Esophagus muscularis mucosa (tissue), 3 donors: ENCODE measurements at regions not wholly inside any gene's neighbourhood (a gene's known extent, or its start where the extent isn't known, plus 50 kb on each side); places are given as distances from the start of the nearest gene placed in this dataset.

Experiments used
- POLR2A ChIP-seq: fragments of 450-650 bp; IDR thresholded peaks from one replicate; pipeline ENCODE4 v1.6.1; 2017; ENCODE audit warnings: antibody characterized with exemption, moderate library complexity, mild to moderate bottlenecking, low read depth
- TF ChIP-seq, protein P1 (sequence below), 3 experiments: fragments of 200-600 bp in 2 of 3; fragments of 450-650 bp in 1 of 3; sonication (generic) in 2 of 3; IDR thresholded peaks; one replicate each; pipeline ENCODE4 v1.5.1; 2017 to 2019; ENCODE audit warnings: antibody characterized with exemption in 3 of 3, mild to moderate bottlenecking in 2 of 3, moderate library complexity in 1 of 3

- no peak for TF ChIP-seq POLR2A
- TF ChIP-seq, protein P1, sequence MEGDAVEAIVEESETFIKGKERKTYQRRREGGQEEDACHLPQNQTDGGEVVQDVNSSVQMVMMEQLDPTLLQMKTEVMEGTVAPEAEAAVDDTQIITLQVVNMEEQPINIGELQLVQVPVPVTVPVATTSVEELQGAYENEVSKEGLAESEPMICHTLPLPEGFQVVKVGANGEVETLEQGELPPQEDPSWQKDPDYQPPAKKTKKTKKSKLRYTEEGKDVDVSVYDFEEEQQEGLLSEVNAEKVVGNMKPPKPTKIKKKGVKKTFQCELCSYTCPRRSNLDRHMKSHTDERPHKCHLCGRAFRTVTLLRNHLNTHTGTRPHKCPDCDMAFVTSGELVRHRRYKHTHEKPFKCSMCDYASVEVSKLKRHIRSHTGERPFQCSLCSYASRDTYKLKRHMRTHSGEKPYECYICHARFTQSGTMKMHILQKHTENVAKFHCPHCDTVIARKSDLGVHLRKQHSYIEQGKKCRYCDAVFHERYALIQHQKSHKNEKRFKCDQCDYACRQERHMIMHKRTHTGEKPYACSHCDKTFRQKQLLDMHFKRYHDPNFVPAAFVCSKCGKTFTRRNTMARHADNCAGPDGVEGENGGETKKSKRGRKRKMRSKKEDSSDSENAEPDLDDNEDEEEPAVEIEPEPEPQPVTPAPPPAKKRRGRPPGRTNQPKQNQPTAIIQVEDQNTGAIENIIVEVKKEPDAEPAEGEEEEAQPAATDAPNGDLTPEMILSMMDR (IDR thresholded peaks at IDR 0.05), result no peak
These were observed 50.0 kb upstream of the SLCO2A1 start for GRCh38 chr3:134079761-134080160.
